RPMI7951 (cell line): ENCODE measurements at regions not wholly inside any gene's neighbourhood (a gene's known extent, or its start where the extent isn't known, plus 50 kb on each side); places are given as distances from the start of the nearest gene placed in this dataset.
"Not testable (repeated sequence)": the region's sequence is repeated elsewhere in the genome, so short reads cannot be mapped to it uniquely, and the experiment has no call there.

Experiments used
- DNase-seq: peaks from one replicate; pipeline ENCODE4 v3.0.0-alpha.2; 2012; ENCODE audit warnings: low read depth

GRCh38 chr13:81295177-81295576, 954.3 kb upstream of the SPRY2 start:
- DNase-seq: no peak

DNA sequence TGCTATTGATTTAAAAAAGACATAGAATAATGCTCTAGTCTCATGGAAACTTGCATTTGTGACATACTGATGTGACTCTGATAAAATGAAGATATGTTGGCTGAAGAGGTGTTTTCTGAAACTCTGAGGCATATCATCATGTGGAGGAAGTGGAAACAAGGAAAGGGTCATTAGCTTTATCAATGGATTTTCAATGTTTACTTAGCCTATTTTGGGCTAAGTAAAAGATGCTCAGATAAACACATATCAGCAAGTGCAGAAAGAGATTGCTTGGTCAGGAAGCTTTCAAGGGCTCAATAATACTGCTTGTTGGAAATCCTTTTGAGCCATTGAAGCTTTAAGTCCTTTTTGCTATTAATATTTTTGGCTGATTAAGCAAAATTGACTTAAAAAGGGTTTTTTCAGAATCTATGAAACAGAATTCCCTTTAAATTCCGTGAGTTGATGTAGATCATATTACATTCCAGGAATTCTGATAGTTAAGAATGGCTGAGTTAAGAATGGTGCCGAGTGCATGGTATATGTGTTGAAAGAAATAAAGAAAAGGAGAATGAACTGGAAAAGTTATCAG, 952.8 kb upstream of the SPRY2 start:
- DNase-seq: no peak

- DNase-seq: no peak
These were observed 942.6 kb upstream of the SPRY2 start for GRCh38 chr13:81283561-81283960.

DNA sequence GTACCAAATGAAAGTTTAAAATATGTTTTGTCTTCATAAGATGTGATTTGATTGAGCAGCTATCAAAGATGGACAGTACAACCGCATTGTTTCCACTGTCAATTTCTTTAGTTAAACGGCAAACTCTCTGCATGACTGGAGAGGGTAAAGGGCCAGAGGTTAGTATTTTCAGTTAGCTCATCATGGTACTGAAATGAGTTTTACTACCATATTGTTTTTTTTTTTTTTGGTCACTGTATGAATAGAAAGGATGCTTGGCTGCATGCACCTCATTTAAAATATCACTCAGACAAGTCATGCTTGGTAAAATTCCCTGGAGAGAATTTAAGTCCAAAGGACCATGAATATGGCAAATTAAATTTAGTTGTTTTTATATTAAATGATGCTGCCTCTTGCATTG, 942.1 kb upstream of the SPRY2 start:
- DNase-seq: no peak

DNA sequence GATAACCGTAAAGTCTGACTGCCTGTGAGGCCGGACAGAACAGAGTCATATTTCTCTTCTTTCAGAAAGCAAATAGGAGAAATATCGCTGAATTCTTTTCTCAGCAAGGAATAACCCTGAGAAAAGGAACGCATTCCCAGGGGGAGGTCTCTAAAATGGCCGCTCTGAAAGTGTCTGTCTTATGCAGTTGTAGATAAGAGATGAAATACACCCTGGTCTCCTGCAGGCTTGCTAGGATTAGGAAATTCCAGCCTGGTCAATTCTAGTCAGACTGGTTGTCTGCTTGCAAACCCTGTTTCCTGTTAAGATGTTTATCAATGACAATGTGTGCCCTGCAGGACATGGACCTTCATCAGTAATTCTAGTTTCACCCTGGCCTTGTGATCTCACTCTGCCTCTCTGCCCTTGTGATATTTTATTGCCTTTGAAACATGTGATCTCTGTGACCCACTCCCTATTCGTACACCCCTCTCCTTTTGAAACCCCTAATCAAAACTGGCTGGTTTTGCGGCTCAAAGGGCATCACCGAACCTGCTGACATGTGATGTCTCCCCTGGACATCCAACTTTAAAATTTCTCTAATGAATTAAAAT, 934.8 kb upstream of the SPRY2 start:
- no peak for DNase-seq

DNA sequence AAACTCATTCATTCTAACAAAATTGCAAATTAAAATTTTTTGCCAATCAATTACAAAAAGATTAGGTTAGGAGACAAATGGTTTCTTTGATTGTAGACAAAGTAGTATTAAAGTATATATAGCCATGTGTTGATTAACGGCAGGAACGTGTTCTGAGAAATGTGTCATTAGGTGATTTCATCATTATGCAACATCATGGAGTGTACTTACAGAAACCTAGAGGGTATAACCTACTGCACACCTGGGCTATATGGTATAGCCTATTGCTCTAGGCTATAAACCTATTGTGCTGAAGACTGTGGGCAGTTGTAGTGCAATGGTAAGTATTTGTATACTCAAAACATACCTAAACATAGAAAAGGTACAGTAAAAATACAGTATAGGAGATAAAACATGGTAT, 906.8 kb upstream of the SPRY2 start:
- DNase-seq: no peak

- no peak for DNase-seq
These were observed 905.6 kb upstream of the SPRY2 start for GRCh38 chr13:81246556-81246955.

GRCh38 chr13:81244011-81244410, 903.1 kb upstream of the SPRY2 start:
- no peak for DNase-seq

- DNase-seq: no peak
These were observed 889.5 kb upstream of the SPRY2 start for GRCh38 chr13:81230386-81230785.

- DNase-seq: not testable (repeated sequence)
These were observed 885.9 kb upstream of the SPRY2 start for GRCh38 chr13:81226830-81227229.

DNA sequence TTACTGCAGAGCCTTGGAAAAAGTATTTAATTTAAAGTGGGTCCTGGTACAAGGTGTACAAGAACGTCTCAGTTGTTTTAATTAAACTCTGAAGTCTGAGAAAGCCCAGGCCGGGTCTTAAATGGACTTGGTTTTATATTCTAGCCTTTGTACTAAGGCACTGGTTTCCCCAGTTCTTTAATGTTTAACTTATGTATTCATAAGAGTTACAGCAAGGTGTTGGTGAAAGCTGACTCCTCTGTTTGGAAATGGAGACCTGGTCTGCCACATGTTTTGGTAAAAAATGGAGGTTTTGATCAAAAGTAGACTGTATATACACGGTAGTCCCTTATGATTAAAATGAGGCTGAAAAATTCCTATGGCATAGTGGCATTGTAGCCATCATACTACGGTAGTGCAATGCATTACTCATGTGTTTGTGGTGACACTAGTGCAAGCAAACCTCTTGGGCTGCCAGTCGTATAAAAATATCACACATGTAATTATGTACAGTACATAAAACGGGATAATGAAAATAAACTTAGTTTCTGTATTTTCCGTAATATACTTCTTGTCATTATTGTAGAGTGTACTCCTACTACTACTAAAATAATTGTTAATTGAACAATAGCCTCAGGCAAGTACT, 883.4 kb upstream of the SPRY2 start:
- no peak for DNase-seq

DNA sequence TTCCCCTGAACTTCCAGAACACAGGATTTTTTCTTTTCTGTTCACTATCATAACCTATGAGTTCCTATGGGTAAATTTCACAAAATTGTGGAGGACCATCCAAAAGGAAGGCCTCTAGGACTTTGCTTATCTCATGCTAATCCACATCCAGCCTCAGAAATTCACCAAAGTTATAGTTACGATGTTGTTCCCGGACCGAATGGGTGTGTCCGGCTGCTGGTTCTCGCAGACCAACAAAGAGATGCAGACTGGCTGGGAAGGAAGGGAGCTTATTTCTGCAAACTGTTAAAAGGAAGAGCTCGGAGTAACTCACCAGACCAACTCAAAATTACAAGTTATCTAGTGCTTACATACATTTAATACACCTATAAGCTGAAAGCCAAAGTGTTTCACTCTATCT, 882.9 kb upstream of the SPRY2 start:
- no peak for DNase-seq

DNA sequence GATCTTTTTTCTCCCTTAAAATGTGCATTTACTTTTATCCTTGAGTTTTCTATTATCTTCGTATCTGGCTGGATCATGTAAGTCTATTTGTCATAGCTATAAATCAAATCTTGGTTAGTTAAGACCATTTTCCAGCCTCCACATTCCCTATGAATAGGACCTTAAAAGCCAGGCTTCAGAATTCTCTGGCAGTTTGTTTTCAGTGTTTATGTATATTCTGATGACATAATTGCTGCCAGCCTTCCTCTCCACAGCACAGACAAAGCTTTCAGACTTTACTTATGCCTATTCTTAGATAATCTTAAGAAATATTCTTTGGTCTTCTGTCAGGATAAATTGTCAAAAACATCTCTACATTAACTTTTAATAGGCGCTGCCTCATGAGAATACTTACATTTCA, 870.8 kb upstream of the SPRY2 start:
- DNase-seq: no peak

DNA sequence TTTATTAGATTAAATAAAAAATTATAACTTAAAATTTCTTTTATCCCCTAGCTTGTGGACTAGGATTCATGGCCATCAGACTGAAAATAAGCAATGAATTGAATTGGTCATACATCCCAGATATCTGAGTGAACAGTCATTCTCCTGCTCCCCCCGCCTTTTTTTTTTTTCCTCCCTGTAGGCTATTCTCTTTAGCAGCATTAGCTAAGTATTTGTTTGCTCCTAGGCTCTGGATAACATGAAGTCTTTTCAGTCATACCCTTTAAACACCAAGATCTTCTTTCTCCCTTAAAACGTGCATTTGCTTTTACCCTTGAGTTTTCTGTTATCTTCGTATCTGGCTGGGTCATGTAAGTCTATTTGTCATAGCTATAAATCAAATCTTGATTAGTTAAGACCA, 866.7 kb upstream of the SPRY2 start:
- DNase-seq: no peak

- no peak for DNase-seq
These were observed 866.3 kb upstream of the SPRY2 start for GRCh38 chr13:81207231-81207630.

DNA sequence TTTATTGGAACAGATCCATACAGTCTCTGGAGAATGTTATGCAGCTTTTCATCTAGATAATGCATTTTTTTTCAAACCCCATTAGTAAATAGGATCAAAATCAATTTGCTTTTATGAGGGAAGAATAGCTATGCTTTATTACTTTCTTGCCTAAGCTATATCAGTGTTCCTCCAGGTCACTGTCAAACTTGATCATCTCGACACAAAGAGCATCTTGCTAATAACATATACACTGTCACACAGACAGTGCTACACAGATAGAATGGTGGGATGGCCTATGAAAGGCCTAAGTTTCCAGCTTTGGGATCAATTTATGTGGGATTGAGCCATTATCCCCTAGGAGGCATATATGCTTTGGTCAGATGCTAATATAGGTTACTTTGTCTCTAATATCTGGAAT, 862.9 kb upstream of the SPRY2 start:
- DNase-seq: no peak

- no peak for DNase-seq
These were observed 859.0 kb upstream of the SPRY2 start for GRCh38 chr13:81199956-81200355.

GRCh38 chr13:81197966-81198365, 857.0 kb upstream of the SPRY2 start:
- DNase-seq: no peak

DNA sequence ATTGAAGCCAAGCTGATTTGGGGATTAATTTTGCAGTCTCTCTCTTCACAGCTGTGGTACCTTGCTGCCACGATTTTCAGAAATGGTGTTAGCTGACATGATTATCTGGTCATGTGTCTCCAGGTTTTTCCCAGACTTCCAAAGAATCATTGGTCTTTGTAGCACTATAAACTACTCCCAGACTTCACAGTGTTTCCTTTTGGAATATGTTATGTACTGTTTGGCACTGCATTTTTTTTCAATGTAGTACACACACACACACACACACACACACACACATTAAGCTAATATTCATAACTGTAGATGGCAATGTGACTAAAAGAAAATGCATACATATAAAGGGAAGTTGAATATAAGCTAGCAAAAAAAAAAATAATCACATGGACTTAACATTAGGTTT, 856.6 kb upstream of the SPRY2 start:
- DNase-seq: no peak

DNA sequence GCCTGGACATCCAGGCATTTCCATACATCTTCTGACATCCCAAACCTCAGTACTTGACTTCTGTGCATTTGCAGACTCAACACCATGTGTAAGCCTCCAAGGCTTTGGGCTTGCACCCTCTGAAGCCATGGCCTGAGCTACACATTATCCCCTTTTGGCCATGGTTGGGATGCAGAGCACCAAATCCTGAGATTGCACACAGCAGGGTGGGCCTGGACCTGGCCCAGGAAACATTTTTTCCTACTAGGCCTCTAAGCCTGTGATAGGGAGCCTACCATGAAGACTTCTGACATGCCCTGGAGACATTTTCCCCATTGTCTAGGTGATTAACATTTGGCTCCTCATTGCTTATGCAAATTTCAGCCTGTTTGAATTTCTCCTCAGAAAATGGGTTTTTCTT, 853.4 kb upstream of the SPRY2 start:
- no peak for DNase-seq

GRCh38 chr13:81184556-81185265, 843.8 kb upstream of the SPRY2 start:
- DNase-seq: no peak

- DNase-seq: no peak
These were observed 831.7 kb upstream of the SPRY2 start for GRCh38 chr13:81172603-81173002.

GRCh38 chr13:81171065-81171647, 830.2 kb upstream of the SPRY2 start:
- DNase-seq: no peak
